ENCODE measurements at regions not wholly inside any gene's neighbourhood (a gene's known extent, or its start where the extent isn't known, plus 50 kb on each side); places are given as distances from the start of the nearest gene placed in this dataset.

- H3K9me2 ChIP-seq (ENCODE audit: low read depth, low read length) = no peaks in the 10 kb centered on the region
- H2AFZ ChIP-seq (ENCODE audit: low read length) = no peak overlapping the region
- TF ChIP-seq EZH2 (IDR thresholded peaks at IDR 0.05; ENCODE audit: borderline replicate concordance, low read length) (no peak), CTCF (IDR thresholded peaks at IDR 0.05; ENCODE audit: low read length) (no peak)
- H3K4me1 ChIP-seq (ENCODE audit: insufficient read depth, low read length, severe bottlenecking) = no peaks in the 10 kb centered on the region
- no peaks in the 10 kb centered on the region for H3K79me2 ChIP-seq (ENCODE audit: insufficient read depth, low read length)
- no peak overlapping the region for H3K9ac ChIP-seq (ENCODE audit: low read length)
- H3F3A ChIP-seq (ENCODE audit: insufficient read depth, low read length) = no peaks in the 10 kb centered on the region
- H3K9me3 ChIP-seq (ENCODE audit: low read length) = no peaks in the 10 kb centered on the region
- no peaks in the 10 kb centered on the region for H4K20me1 ChIP-seq (ENCODE audit: insufficient read depth, low read length)
- H3K27me3 ChIP-seq (ENCODE audit: insufficient read depth, low read length) = no peaks in the 10 kb centered on the region
- no peak overlapping the region for H3K4me3 ChIP-seq (ENCODE audit: low read depth, low read length, poor library complexity, severe bottlenecking)
- H3K27ac ChIP-seq (ENCODE audit: low read depth, low read length, poor library complexity, severe bottlenecking) = no peak overlapping the region
- no peak overlapping the region for H3K4me2 ChIP-seq (ENCODE audit: low read length)
- no peaks in the 10 kb centered on the region for H3K36me3 ChIP-seq (ENCODE audit: insufficient read depth, low read length)
Observed at GRCh38 chr15:61613729-61614128, 384.6 kb upstream of the RORA start.

- no peak for TF ChIP-seq EZH2 (IDR thresholded peaks at IDR 0.05; ENCODE audit: borderline replicate concordance, low read length)
- TF ChIP-seq CTCF (IDR thresholded peaks at IDR 0.05; ENCODE audit: low read length) = no peak
Observed at GRCh38 chr15:61613138-61613537, 384.0 kb upstream of the RORA start.

GRCh38 chr15:61612111-61612510 is 383.0 kb upstream of the RORA start:
- Histone ChIP-seq H3F3A (ENCODE audit: insufficient read depth, low read length) (no peaks in the 10 kb centered on the region), H3K9me2 (ENCODE audit: low read depth, low read length) (no peaks in the 10 kb centered on the region), H3K4me1 (ENCODE audit: insufficient read depth, low read length, severe bottlenecking) (no peaks in the 10 kb centered on the region), H3K36me3 (ENCODE audit: insufficient read depth, low read length) (no peaks in the 10 kb centered on the region), H2AFZ (ENCODE audit: low read length) (no peak overlapping the region), H3K27me3 (ENCODE audit: insufficient read depth, low read length) (no peaks in the 10 kb centered on the region), H3K4me3 (ENCODE audit: low read depth, low read length, poor library complexity, severe bottlenecking) (no peak overlapping the region), H4K20me1 (ENCODE audit: insufficient read depth, low read length) (no peaks in the 10 kb centered on the region), H3K4me2 (ENCODE audit: low read length) (no peak overlapping the region), H3K9me3 (ENCODE audit: low read length) (no peaks in the 10 kb centered on the region), H3K79me2 (ENCODE audit: insufficient read depth, low read length) (no peaks in the 10 kb centered on the region), H3K27ac (ENCODE audit: low read depth, low read length, poor library complexity, severe bottlenecking) (no peak overlapping the region), H3K9ac (ENCODE audit: low read length) (no peak overlapping the region)
- TF ChIP-seq CTCF (IDR thresholded peaks at IDR 0.05; ENCODE audit: low read length) = no peak
- TF ChIP-seq EZH2 (IDR thresholded peaks at IDR 0.05; ENCODE audit: borderline replicate concordance, low read length) = no peak

More at GRCh38 chr15:61613138-61613537, 384.0 kb upstream of the RORA start:
- H2AFZ ChIP-seq (ENCODE audit: low read length) = no peak overlapping the region
- H3K4me3 ChIP-seq (ENCODE audit: low read depth, low read length, poor library complexity, severe bottlenecking) = no peak overlapping the region
- no peaks in the 10 kb centered on the region for H3K79me2 ChIP-seq (ENCODE audit: insufficient read depth, low read length)
- no peaks in the 10 kb centered on the region for H3F3A ChIP-seq (ENCODE audit: insufficient read depth, low read length)
- no peaks in the 10 kb centered on the region for H3K9me3 ChIP-seq (ENCODE audit: low read length)
- H3K4me2 ChIP-seq (ENCODE audit: low read length) = no peak overlapping the region
- no peaks in the 10 kb centered on the region for H4K20me1 ChIP-seq (ENCODE audit: insufficient read depth, low read length)
- no peaks in the 10 kb centered on the region for H3K27me3 ChIP-seq (ENCODE audit: insufficient read depth, low read length)
- no peaks in the 10 kb centered on the region for H3K36me3 ChIP-seq (ENCODE audit: insufficient read depth, low read length)
- no peak overlapping the region for H3K9ac ChIP-seq (ENCODE audit: low read length)
- H3K4me1 ChIP-seq (ENCODE audit: insufficient read depth, low read length, severe bottlenecking) = no peaks in the 10 kb centered on the region
- H3K27ac ChIP-seq (ENCODE audit: low read depth, low read length, poor library complexity, severe bottlenecking) = no peak overlapping the region
- H3K9me2 ChIP-seq (ENCODE audit: low read depth, low read length) = no peaks in the 10 kb centered on the region
